IPS-15b (cell line): ENCODE measurements at regions not wholly inside any gene's neighbourhood (a gene's known extent, or its start where the extent isn't known, plus 50 kb on each side); places are given as distances from the start of the nearest gene placed in this dataset.

Source experiments
- H3K27me3 ChIP-seq: one replicate; pipeline ENCODE4 v1.6.1; 2013; ENCODE audit warnings: low read length; ENCODE audit not compliant: control insufficient read depth, insufficient read depth
- H3K36me3 ChIP-seq: one replicate; pipeline ENCODE4 v1.6.1; 2013; ENCODE audit warnings: low read length; ENCODE audit not compliant: control insufficient read depth, insufficient read depth
- H3K4me1 ChIP-seq: one replicate; pipeline ENCODE4 v1.6.1; 2013; ENCODE audit warnings: mild to moderate bottlenecking, low read length; ENCODE audit not compliant: control insufficient read depth, insufficient read depth
- H3K4me3 ChIP-seq: one replicate; pipeline ENCODE4 v1.5.1; 2013; ENCODE audit warnings: low read depth, low read length
- H3K9ac ChIP-seq: one replicate; pipeline ENCODE4 v1.6.1; 2013; ENCODE audit warnings: low read depth, mild to moderate bottlenecking, low read length
- H3K9me3 ChIP-seq: one replicate; pipeline ENCODE4 v1.6.1; 2013; ENCODE audit warnings: mild to moderate bottlenecking, low read length; ENCODE audit not compliant: control insufficient read depth, insufficient read depth

- Histone ChIP-seq H3K9me3 (no peaks in the 10 kb centered on the region), H3K4me1 (peaks cover 4% of the 10 kb centered on the region), H3K27me3 (no peaks in the 10 kb centered on the region), H3K9ac (no peak overlapping the region), H3K4me3 (no peak overlapping the region), H3K36me3 (no peaks in the 10 kb centered on the region)
These were observed 597.2 kb upstream of the KLHL29 start for GRCh38 chr2:22787745-22788144.

- Histone ChIP-seq H3K9me3 (no peaks in the 10 kb centered on the region), H3K4me3 (no peak overlapping the region), H3K4me1 (peaks cover 4% of the 10 kb centered on the region), H3K36me3 (no peaks in the 10 kb centered on the region), H3K27me3 (no peaks in the 10 kb centered on the region), H3K9ac (no peak overlapping the region)
These were observed 596.1 kb upstream of the KLHL29 start for GRCh38 chr2:22788749-22789327.

GRCh38 chr2:22795287-22795866 is 589.6 kb upstream of the KLHL29 start:
- H3K4me1 ChIP-seq = peaks cover 11% of the 10 kb centered on the region
- H3K9me3 ChIP-seq = no peaks in the 10 kb centered on the region
- no peak overlapping the region for H3K9ac ChIP-seq
- no peaks in the 10 kb centered on the region for H3K36me3 ChIP-seq
- no peak overlapping the region for H3K4me3 ChIP-seq
- no peaks in the 10 kb centered on the region for H3K27me3 ChIP-seq

GRCh38 chr2:22798386-22798785 is 586.6 kb upstream of the KLHL29 start:
- peaks cover 11% of the 10 kb centered on the region for H3K4me1 ChIP-seq
- no peaks in the 10 kb centered on the region for H3K27me3 ChIP-seq
- H3K36me3 ChIP-seq = no peaks in the 10 kb centered on the region
- H3K9ac ChIP-seq = no peak overlapping the region
- no peak overlapping the region for H3K4me3 ChIP-seq
- no peaks in the 10 kb centered on the region for H3K9me3 ChIP-seq

GRCh38 chr2:22800412-22800811 is 584.6 kb upstream of the KLHL29 start:
- H3K4me3 ChIP-seq = no peak overlapping the region
- H3K9me3 ChIP-seq = peaks cover under 1% of the 10 kb centered on the region
- no peaks in the 10 kb centered on the region for H3K36me3 ChIP-seq
- peaks cover 10% of the 10 kb centered on the region for H3K4me1 ChIP-seq
- H3K27me3 ChIP-seq = no peaks in the 10 kb centered on the region
- H3K9ac ChIP-seq = no peak overlapping the region

- Histone ChIP-seq H3K27me3 (no peaks in the 10 kb centered on the region), H3K36me3 (no peaks in the 10 kb centered on the region), H3K4me1 (peaks cover 6% of the 10 kb centered on the region), H3K9ac (no peak overlapping the region), H3K4me3 (no peak overlapping the region), H3K9me3 (peaks cover 6% of the 10 kb centered on the region)
These were observed 583.9 kb upstream of the KLHL29 start for GRCh38 chr2:22801071-22801470.

- Histone ChIP-seq H3K36me3 (no peaks in the 10 kb centered on the region), H3K9me3 (peaks cover 6% of the 10 kb centered on the region), H3K4me3 (no peak overlapping the region), H3K27me3 (no peaks in the 10 kb centered on the region), H3K9ac (no peak overlapping the region), H3K4me1 (peaks cover 6% of the 10 kb centered on the region)
These were observed 583.0 kb upstream of the KLHL29 start for GRCh38 chr2:22801970-22802369.

- H3K4me3 ChIP-seq = no peak overlapping the region
- no peaks in the 10 kb centered on the region for H3K36me3 ChIP-seq
- no peak overlapping the region for H3K9ac ChIP-seq
- no peaks in the 10 kb centered on the region for H3K4me1 ChIP-seq
- H3K27me3 ChIP-seq = no peaks in the 10 kb centered on the region
- peaks cover 6% of the 10 kb centered on the region for H3K9me3 ChIP-seq
These were observed 577.1 kb upstream of the KLHL29 start for GRCh38 chr2:22807872-22808271.

GRCh38 chr2:22810602-22811001 is 574.4 kb upstream of the KLHL29 start:
- Histone ChIP-seq H3K9ac (no peak overlapping the region), H3K9me3 (peaks cover 4% of the 10 kb centered on the region), H3K27me3 (no peaks in the 10 kb centered on the region), H3K4me3 (no peak overlapping the region), H3K4me1 (no peaks in the 10 kb centered on the region), H3K36me3 (no peaks in the 10 kb centered on the region)

- no peak overlapping the region for H3K9ac ChIP-seq
- H3K36me3 ChIP-seq = no peaks in the 10 kb centered on the region
- no peaks in the 10 kb centered on the region for H3K4me1 ChIP-seq
- no peak overlapping the region for H3K4me3 ChIP-seq
- no peaks in the 10 kb centered on the region for H3K27me3 ChIP-seq
- H3K9me3 ChIP-seq = no peaks in the 10 kb centered on the region
These were observed 572.8 kb upstream of the KLHL29 start for GRCh38 chr2:22812065-22812680.

GRCh38 chr2:22817197-22817596 is 567.8 kb upstream of the KLHL29 start:
- no peaks in the 10 kb centered on the region for H3K9me3 ChIP-seq
- no peak overlapping the region for H3K9ac ChIP-seq
- no peaks in the 10 kb centered on the region for H3K36me3 ChIP-seq
- no peaks in the 10 kb centered on the region for H3K27me3 ChIP-seq
- no peaks in the 10 kb centered on the region for H3K4me1 ChIP-seq
- no peak overlapping the region for H3K4me3 ChIP-seq

- H3K9ac ChIP-seq = no peak overlapping the region
- no peaks in the 10 kb centered on the region for H3K36me3 ChIP-seq
- no peaks in the 10 kb centered on the region for H3K9me3 ChIP-seq
- H3K27me3 ChIP-seq = no peaks in the 10 kb centered on the region
- H3K4me3 ChIP-seq = no peak overlapping the region
- no peaks in the 10 kb centered on the region for H3K4me1 ChIP-seq
These were observed 563.5 kb upstream of the KLHL29 start for GRCh38 chr2:22821458-22821857.
